Caco-2 (cell line): ENCODE measurements at regions not wholly inside any gene's neighbourhood (a gene's known extent, or its start where the extent isn't known, plus 50 kb on each side); places are given as distances from the start of the nearest gene placed in this dataset.

Experiments used
- BruUV-seq: library from RNA; stranded (reverse); fragments of 400-500 nt; replicated peaks from 2 replicates; lab custom pipeline; 2021; lab: Mats Ljungman, UMichigan
- CTCF ChIA-PET: fragments of 300-600 bp; sonication (Branson Sonifier 250); formaldehyde crosslinking; loops from one replicate; lab custom pipeline; 2022; ENCODE audit warnings: antibody characterized with exemption; lab: Charles Lee
- POLR2A ChIA-PET: fragments of 300-600 bp; sonication (Branson Sonifier 250); formaldehyde crosslinking; loops from one replicate; lab custom pipeline; 2022; ENCODE audit warnings: antibody characterized with exemption; lab: Charles Lee
- DNase-seq, 2 experiments: peaks; one replicate each; pipeline versions ENCODE4 v3.0.0 to v3.0.0-alpha.2; 2020 to 2022
- H3K27me3 ChIP-seq: replicated peaks from 2 replicates; pipeline ENCODE4 v1.6.0; 2011; ENCODE audit warnings: low read length; ENCODE audit not compliant: control insufficient read depth, insufficient read depth
- H3K36me3 ChIP-seq: 2 replicates; pipeline ENCODE4 v1.5.1; 2011; ENCODE audit warnings: low read length; ENCODE audit not compliant: control insufficient read depth, insufficient read depth
- H3K4me1 ChIP-seq: fragments of 250-450 bp; sonication (Bioruptor Pico); 2 replicates; pipeline ENCODE4 v1.5.1; 2020; ENCODE audit warnings: mild to moderate bottlenecking
- H3K4me3 ChIP-seq: 2 replicates; pipeline ENCODE4 v1.5.1; 2011; ENCODE audit warnings: low read depth, mild to moderate bottlenecking, control low read depth, low read length
- H3K9me3 ChIP-seq: fragments of 250-450 bp; sonication (Bioruptor Pico); 2 replicates; pipeline ENCODE4 v1.5.1; 2020; ENCODE audit warnings: mild to moderate bottlenecking, moderate library complexity
- H3K27ac Mint-ChIP-seq: one replicate; pipeline ENCODE4 v1.8.0; 2022; ENCODE audit warnings: mixed read lengths; ENCODE audit not compliant: unreplicated experiment
- H3K27me3 Mint-ChIP-seq: one replicate; pipeline ENCODE4 v1.8.0; 2022; ENCODE audit warnings: mixed read lengths; ENCODE audit not compliant: insufficient read depth, unreplicated experiment
- H3K36me3 Mint-ChIP-seq: one replicate; pipeline ENCODE4 v1.8.0; 2022; ENCODE audit warnings: mild to moderate bottlenecking, mixed read lengths; ENCODE audit not compliant: insufficient read depth, unreplicated experiment
- H3K4me1 Mint-ChIP-seq: one replicate; pipeline ENCODE4 v1.8.0; 2022; ENCODE audit warnings: low read depth, mixed read lengths; ENCODE audit not compliant: unreplicated experiment
- H3K4me3 Mint-ChIP-seq: one replicate; pipeline ENCODE4 v1.8.0; 2022; ENCODE audit warnings: mild to moderate bottlenecking, moderate library complexity, mixed read lengths; ENCODE audit not compliant: unreplicated experiment
- H3K9me3 Mint-ChIP-seq: one replicate; pipeline ENCODE4 v1.8.0; 2022; ENCODE audit warnings: mixed read lengths; ENCODE audit not compliant: unreplicated experiment
- intact Hi-C: fragments of 100-400 bp; cut with micrococcal nuclease; formaldehyde crosslinking; loops from one replicate; pipeline ENCODE4 v1.10.0; 2022; ENCODE audit not compliant: unreplicated experiment
- TF ChIP-seq, protein P1 (sequence below), 2 experiments: fragments of 200-600 bp in 1 of 2; IDR thresholded peaks; 1 replicate in 1 of 2; 2 replicates in 1 of 2; pipeline versions ENCODE4 v1.5.1 to v1.8.0; 2011 to 2022; ENCODE audit warnings: antibody characterized with exemption in 1 of 2, control low read depth in 1 of 2, inconsistent platforms in 1 of 2, low read depth in 1 of 2, low read length in 1 of 2, mild to moderate bottlenecking in 1 of 2, moderate library complexity in 1 of 2; ENCODE audit not compliant: insufficient read depth in 1 of 2, severe bottlenecking in 1 of 2, unreplicated experiment in 1 of 2

DNA sequence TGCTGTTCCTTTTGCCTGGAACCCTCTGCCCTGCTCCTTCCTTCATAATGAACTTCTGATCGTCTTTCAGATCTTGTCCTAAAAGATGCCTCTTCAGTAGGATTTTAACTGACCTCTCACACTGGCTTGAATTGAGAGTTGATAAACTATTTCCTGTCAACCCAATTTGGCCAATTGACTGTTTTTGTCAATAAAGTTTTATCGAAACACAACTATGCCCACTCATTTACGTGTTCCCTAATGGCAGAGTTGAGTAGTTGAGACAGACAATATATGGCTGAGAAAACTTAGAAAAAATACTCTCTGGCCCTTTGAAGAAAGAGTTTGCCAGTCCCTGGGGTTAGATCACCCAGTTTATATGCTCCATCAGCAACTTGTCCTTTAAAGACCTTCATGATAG, 171.7 kb upstream of the TBX3 start:
- TF ChIP-seq, protein P1, sequence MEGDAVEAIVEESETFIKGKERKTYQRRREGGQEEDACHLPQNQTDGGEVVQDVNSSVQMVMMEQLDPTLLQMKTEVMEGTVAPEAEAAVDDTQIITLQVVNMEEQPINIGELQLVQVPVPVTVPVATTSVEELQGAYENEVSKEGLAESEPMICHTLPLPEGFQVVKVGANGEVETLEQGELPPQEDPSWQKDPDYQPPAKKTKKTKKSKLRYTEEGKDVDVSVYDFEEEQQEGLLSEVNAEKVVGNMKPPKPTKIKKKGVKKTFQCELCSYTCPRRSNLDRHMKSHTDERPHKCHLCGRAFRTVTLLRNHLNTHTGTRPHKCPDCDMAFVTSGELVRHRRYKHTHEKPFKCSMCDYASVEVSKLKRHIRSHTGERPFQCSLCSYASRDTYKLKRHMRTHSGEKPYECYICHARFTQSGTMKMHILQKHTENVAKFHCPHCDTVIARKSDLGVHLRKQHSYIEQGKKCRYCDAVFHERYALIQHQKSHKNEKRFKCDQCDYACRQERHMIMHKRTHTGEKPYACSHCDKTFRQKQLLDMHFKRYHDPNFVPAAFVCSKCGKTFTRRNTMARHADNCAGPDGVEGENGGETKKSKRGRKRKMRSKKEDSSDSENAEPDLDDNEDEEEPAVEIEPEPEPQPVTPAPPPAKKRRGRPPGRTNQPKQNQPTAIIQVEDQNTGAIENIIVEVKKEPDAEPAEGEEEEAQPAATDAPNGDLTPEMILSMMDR (IDR thresholded peaks at IDR 0.05; ENCODE audit: insufficient read depth in 1 of 2, low read depth in 1 of 2, low read length in 1 of 2, severe bottlenecking in 1 of 2, unreplicated experiment in 1 of 2): no peak
- H3K4me1 Mint-ChIP-seq: peaks cover 10% of the 10 kb centered on the region
- Histone ChIP-seq H3K4me1 (no peaks in the 10 kb centered on the region), H3K9me3 (0 out of 2 replicates have a peak, but pooled peaks cover 2% of the 10 kb centered on the region), H3K36me3 (no peaks in the 10 kb centered on the region), H3K27me3 (no peaks in the 10 kb centered on the region), H3K4me3 (no peak overlapping the region)
- ChIA-PET POLR2A (no interaction called here), CTCF (no interaction called here)
- intact Hi-C loops: no loop called here
- H3K27ac Mint-ChIP-seq: no peak overlapping the region
- peaks cover 14% of the 10 kb centered on the region for H3K9me3 Mint-ChIP-seq
- H3K27me3 Mint-ChIP-seq: no peaks in the 10 kb centered on the region
- no TSS peak for BruUV-seq
- H3K36me3 Mint-ChIP-seq: no peaks in the 10 kb centered on the region
- H3K4me3 Mint-ChIP-seq: no peak overlapping the region
- DNase-seq: no peak

DNA sequence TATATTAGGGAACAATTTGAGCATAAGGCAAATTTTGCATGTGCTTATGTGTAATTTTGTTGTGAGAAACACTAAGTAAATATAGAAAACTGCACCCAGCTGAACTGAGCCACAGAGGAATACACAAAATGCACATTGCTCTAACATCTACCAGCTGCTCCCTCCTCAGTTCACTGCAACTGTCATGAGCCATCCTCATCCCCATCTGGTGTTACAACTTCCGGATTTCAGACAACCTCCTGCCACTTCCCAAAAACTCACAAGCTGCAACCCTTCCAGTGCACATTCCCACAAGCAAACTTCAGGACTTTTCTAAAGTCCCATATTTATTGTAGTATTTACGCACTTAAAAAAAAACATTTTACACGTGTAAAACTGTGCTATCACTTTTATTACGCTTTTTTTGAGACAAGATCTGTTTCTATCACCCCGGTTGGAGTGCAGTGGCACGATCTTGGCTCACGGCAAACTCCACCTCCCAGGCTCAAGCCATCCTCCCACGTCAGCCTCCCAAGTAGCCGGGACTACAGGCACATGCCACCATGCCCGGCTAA, 169.1 kb upstream of the TBX3 start:
- H3K9me3 ChIP-seq: 0 out of 2 replicates have a peak, but pooled peaks cover 2% of the 10 kb centered on the region

DNA sequence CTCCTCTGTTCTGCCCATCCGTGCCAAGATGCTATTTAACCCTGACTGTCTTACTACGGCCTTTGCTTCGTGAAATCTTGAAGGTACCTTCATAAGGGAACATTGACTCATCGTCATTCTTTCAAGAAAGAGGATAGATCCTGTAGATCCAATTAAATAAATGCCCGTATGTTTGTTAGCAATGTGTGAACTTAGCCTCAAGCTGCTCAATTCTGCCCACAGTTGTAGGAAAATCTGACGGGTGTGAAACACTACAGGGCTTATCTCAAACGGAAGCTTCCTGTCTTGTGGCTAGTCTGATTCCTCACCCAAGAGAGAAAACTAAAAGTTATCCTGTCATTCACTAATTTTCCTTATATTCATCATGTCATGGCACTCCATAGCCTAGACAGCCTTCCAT, 168.0 kb upstream of the TBX3 start:
- Mint-ChIP-seq H3K36me3 (no peaks in the 10 kb centered on the region), H3K4me3 (no peak overlapping the region), H3K9me3 (peaks cover 14% of the 10 kb centered on the region), H3K27ac (no peak overlapping the region), H3K4me1 (peaks cover 7% of the 10 kb centered on the region), H3K27me3 (no peaks in the 10 kb centered on the region)
- Histone ChIP-seq H3K27me3 (no peaks in the 10 kb centered on the region), H3K4me1 (no peaks in the 10 kb centered on the region), H3K36me3 (no peaks in the 10 kb centered on the region), H3K9me3 (0 out of 2 replicates have a peak, but pooled peaks cover 1% of the 10 kb centered on the region), H3K4me3 (no peak overlapping the region)
- ChIA-PET POLR2A (no interaction called here), CTCF (no interaction called here)
- TF ChIP-seq, protein P1 (IDR thresholded peaks at IDR 0.05; ENCODE audit: insufficient read depth in 1 of 2, low read depth in 1 of 2, low read length in 1 of 2, severe bottlenecking in 1 of 2, unreplicated experiment in 1 of 2): no peak
- intact Hi-C loops: no loop called here
- BruUV-seq: no TSS peak
- no peak for DNase-seq

More for the DNA sequence above, 169.1 kb upstream of the TBX3 start:
- H3K27ac Mint-ChIP-seq: no peak overlapping the region
- DNase-seq: no peak
- Histone ChIP-seq H3K4me3 (no peak overlapping the region), H3K27me3 (no peaks in the 10 kb centered on the region), H3K4me1 (no peaks in the 10 kb centered on the region), H3K36me3 (no peaks in the 10 kb centered on the region)
- no peak overlapping the region for H3K4me3 Mint-ChIP-seq
- peaks cover 2% of the 10 kb centered on the region for H3K4me1 Mint-ChIP-seq
- ChIA-PET POLR2A (no interaction called here), CTCF (no interaction called here)
- no peaks in the 10 kb centered on the region for H3K27me3 Mint-ChIP-seq
- intact Hi-C loops: no loop called here
- no peaks in the 10 kb centered on the region for H3K36me3 Mint-ChIP-seq
- H3K9me3 Mint-ChIP-seq: peaks cover 14% of the 10 kb centered on the region
- no TSS peak for BruUV-seq
- TF ChIP-seq, protein P1 (IDR thresholded peaks at IDR 0.05; ENCODE audit: insufficient read depth in 1 of 2, low read depth in 1 of 2, low read length in 1 of 2, severe bottlenecking in 1 of 2, unreplicated experiment in 1 of 2): no peak
